ENCODE measurements at regions not wholly inside any gene's neighbourhood (a gene's known extent, or its start where the extent isn't known, plus 50 kb on each side); places are given as distances from the start of the nearest gene placed in this dataset.

- Mint-ChIP-seq H3K36me3 (ENCODE audit: insufficient read depth, unreplicated experiment) (no peaks in the 10 kb centered on the region), H3K4me3 (ENCODE audit: low read depth, unreplicated experiment) (no peak overlapping the region), H3K4me1 (ENCODE audit: low read depth, unreplicated experiment) (no peaks in the 10 kb centered on the region), H3K27ac (ENCODE audit: unreplicated experiment) (no peak overlapping the region), H3K27me3 (ENCODE audit: unreplicated experiment) (peaks cover 29% of the 10 kb centered on the region), H3K9me3 (ENCODE audit: low read depth, unreplicated experiment) (no peaks in the 10 kb centered on the region)
- no TSS peak for BruUV-seq (replicated peaks)
- intact Hi-C loops (cut with micrococcal nuclease; ENCODE audit: unreplicated experiment) = no loop called here
- no peak for TF ChIP-seq CTCF (IDR thresholded peaks at IDR 0.05; ENCODE audit: unreplicated experiment)
- CTCF ChIA-PET = no interaction called here
- no peak for DNase-seq
These were observed 111.7 kb upstream of the KLHL14 start for GRCh38 chr18:32884543-32884942.

GRCh38 chr18:32881009-32881408 is 108.2 kb upstream of the KLHL14 start:
- intact Hi-C loops (cut with micrococcal nuclease; ENCODE audit: unreplicated experiment) = no loop called here
- Mint-ChIP-seq H3K36me3 (ENCODE audit: insufficient read depth, unreplicated experiment) (no peaks in the 10 kb centered on the region), H3K9me3 (ENCODE audit: low read depth, unreplicated experiment) (no peaks in the 10 kb centered on the region), H3K27ac (ENCODE audit: unreplicated experiment) (no peak overlapping the region), H3K4me3 (ENCODE audit: low read depth, unreplicated experiment) (no peak overlapping the region), H3K4me1 (ENCODE audit: low read depth, unreplicated experiment) (no peaks in the 10 kb centered on the region), H3K27me3 (ENCODE audit: unreplicated experiment) (peaks cover 39% of the 10 kb centered on the region)
- no TSS peak for BruUV-seq (replicated peaks)
- TF ChIP-seq CTCF (IDR thresholded peaks at IDR 0.05; ENCODE audit: unreplicated experiment) = no peak
- DNase-seq = no peak
- CTCF ChIA-PET = no interaction called here

- no TSS peak for BruUV-seq (replicated peaks)
- no peaks in the 10 kb centered on the region for H3K36me3 Mint-ChIP-seq (ENCODE audit: insufficient read depth, unreplicated experiment)
- CTCF ChIA-PET = no interaction called here
- H3K9me3 Mint-ChIP-seq (ENCODE audit: low read depth, unreplicated experiment) = no peaks in the 10 kb centered on the region
- intact Hi-C loops (cut with micrococcal nuclease; ENCODE audit: unreplicated experiment) = no loop called here
- no peak overlapping the region for H3K27ac Mint-ChIP-seq (ENCODE audit: unreplicated experiment)
- no peak overlapping the region for H3K4me3 Mint-ChIP-seq (ENCODE audit: low read depth, unreplicated experiment)
- no peak for TF ChIP-seq CTCF (IDR thresholded peaks at IDR 0.05; ENCODE audit: unreplicated experiment)
- H3K27me3 Mint-ChIP-seq (ENCODE audit: unreplicated experiment) = peaks cover 39% of the 10 kb centered on the region
- no peaks in the 10 kb centered on the region for H3K4me1 Mint-ChIP-seq (ENCODE audit: low read depth, unreplicated experiment)
- DNase-seq = no peak
These were observed 106.7 kb upstream of the KLHL14 start for GRCh38 chr18:32879497-32879896.

GRCh38 chr18:32878436-32878835 is 105.6 kb upstream of the KLHL14 start:
- no peak for DNase-seq
- Mint-ChIP-seq H3K36me3 (ENCODE audit: insufficient read depth, unreplicated experiment) (no peaks in the 10 kb centered on the region), H3K27ac (ENCODE audit: unreplicated experiment) (no peak overlapping the region), H3K4me3 (ENCODE audit: low read depth, unreplicated experiment) (no peak overlapping the region), H3K9me3 (ENCODE audit: low read depth, unreplicated experiment) (no peaks in the 10 kb centered on the region), H3K4me1 (ENCODE audit: low read depth, unreplicated experiment) (no peaks in the 10 kb centered on the region), H3K27me3 (ENCODE audit: unreplicated experiment) (peaks cover 39% of the 10 kb centered on the region)
- intact Hi-C loops (cut with micrococcal nuclease; ENCODE audit: unreplicated experiment) = no loop called here
- CTCF ChIA-PET = no interaction called here
- TF ChIP-seq CTCF (IDR thresholded peaks at IDR 0.05; ENCODE audit: unreplicated experiment) = no peak
- no TSS peak for BruUV-seq (replicated peaks)

- H3K4me1 Mint-ChIP-seq (ENCODE audit: low read depth, unreplicated experiment) = no peaks in the 10 kb centered on the region
- CTCF ChIA-PET = interaction anchor here (0.6 kb wide), 1 partner anchor 147 kb away, joined by 3 read pairs; no protein-coding TSS in a partner anchor
- H3K36me3 Mint-ChIP-seq (ENCODE audit: insufficient read depth, unreplicated experiment) = no peaks in the 10 kb centered on the region
- H3K9me3 Mint-ChIP-seq (ENCODE audit: low read depth, unreplicated experiment) = no peaks in the 10 kb centered on the region
- no peak for DNase-seq
- BruUV-seq (replicated peaks) = no TSS peak
- TF ChIP-seq CTCF (IDR thresholded peaks at IDR 0.05; ENCODE audit: unreplicated experiment) = no peak
- intact Hi-C loops (cut with micrococcal nuclease; ENCODE audit: unreplicated experiment) = no loop called here
- H3K27me3 Mint-ChIP-seq (ENCODE audit: unreplicated experiment) = peaks cover 38% of the 10 kb centered on the region
- no peak overlapping the region for H3K4me3 Mint-ChIP-seq (ENCODE audit: low read depth, unreplicated experiment)
- H3K27ac Mint-ChIP-seq (ENCODE audit: unreplicated experiment) = no peak overlapping the region
These were observed 104.5 kb upstream of the KLHL14 start for GRCh38 chr18:32877371-32877770.

All from Calu3 (cell line).